HG03039 (cell line): ENCODE measurements at regions not wholly inside any gene's neighbourhood (a gene's known extent, or its start where the extent isn't known, plus 50 kb on each side); places are given as distances from the start of the nearest gene placed in this dataset.

ENCODE experiments used
- ATAC-seq: cut with Tn5 transposase; IDR thresholded peaks from one replicate; pipeline ENCODE4 v1.9.1; 2021; ENCODE audit warnings: mild to moderate bottlenecking, moderate library complexity; ENCODE audit not compliant: unreplicated experiment

GRCh38 chr7:88358526-88358838, 51.8 kb upstream of the STEAP4 start:
- ATAC-seq, result no peak

- peak; percentile 54 for ATAC-seq
Observed at GRCh38 chr7:88357781-88358525, 51.3 kb upstream of the STEAP4 start.

- no peak for ATAC-seq
Observed at GRCh38 chr7:88357294-88357693, 50.6 kb upstream of the STEAP4 start.
